ENCODE measurements at regions not wholly inside any gene's neighbourhood (a gene's known extent, or its start where the extent isn't known, plus 50 kb on each side); places are given as distances from the start of the nearest gene placed in this dataset.
A peak's percentile ranks its signal among the peaks of the same experiment; 100 is the strongest.

GRCh38 chr1:233516732-233517131 lies 97.2 kb upstream of the KCNK1 start:
- no peaks in the 10 kb centered on the region for H3K36me3 ChIP-seq (ENCODE audit: low read depth)
- H3K4me3 ChIP-seq: no peak overlapping the region
- no peak for TF ChIP-seq CTCF (IDR thresholded peaks at IDR 0.05)
- ATAC-seq (no peak), DNase-seq (no peak)
- no peaks in the 10 kb centered on the region for H3K9me3 ChIP-seq
- no peaks in the 10 kb centered on the region for H3K4me1 ChIP-seq (ENCODE audit: low read depth)
- intact Hi-C loops (cut with DNase I, micrococcal nuclease): no loop called here

- intact Hi-C loops (cut with DNase I, micrococcal nuclease): no loop called here
- ATAC-seq: peak; percentile 48
Measured at GRCh38 chr1:233518344-233518743, 95.6 kb upstream of the KCNK1 start.

DNA sequence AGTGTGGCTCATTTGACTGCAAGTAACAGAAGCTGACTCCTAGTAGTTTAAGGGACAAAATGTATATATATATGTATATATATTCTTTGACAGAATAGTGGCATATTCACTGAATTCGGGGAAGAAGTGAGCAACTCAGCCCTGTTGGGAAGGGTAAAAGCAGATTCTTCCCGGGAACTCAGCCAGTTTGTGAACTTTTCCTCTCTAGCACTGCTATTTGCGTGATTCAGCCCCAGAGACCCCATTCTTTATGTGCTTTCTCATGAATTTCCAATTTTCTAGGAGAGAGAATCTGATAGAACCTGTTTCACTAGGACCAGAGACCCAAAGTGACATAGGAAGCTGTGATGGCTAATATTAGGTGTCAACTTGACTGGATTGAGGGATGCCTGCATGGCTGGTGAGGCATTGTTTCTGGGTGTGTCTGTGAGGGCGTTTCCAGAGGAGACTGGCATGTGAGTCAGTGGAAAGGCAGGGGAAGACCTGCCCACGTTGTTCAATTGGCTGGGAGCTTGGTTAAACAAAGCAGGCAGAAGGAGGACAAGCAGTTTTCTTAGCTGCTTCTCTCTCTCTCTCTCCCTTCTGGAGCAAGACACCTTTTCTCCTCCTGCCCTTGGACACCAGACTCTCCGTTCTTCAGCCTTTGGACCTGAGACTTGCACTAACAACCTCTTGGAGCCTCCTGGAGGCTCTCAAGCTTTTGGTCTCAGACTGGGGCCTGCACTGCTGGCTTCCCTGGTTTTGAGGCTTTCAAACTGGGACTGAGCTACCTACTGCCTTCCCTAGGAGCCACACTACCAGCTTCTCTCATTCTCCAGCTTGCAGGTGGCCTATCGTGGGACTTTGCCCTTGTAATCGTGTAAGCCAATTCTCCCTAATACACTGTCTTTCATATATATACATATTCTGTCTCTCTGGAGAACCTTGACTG lies 93.4 kb upstream of the KCNK1 start:
- Histone ChIP-seq H3K4me3 (no peak overlapping the region), H3K4me1 (ENCODE audit: low read depth) (no peaks in the 10 kb centered on the region), H3K36me3 (ENCODE audit: low read depth) (no peaks in the 10 kb centered on the region), H3K9me3 (no peaks in the 10 kb centered on the region)
- intact Hi-C loops (cut with DNase I, micrococcal nuclease): no loop called here
- peak; percentile 44 for ATAC-seq
- no peak for TF ChIP-seq CTCF (IDR thresholded peaks at IDR 0.05)
- DNase-seq: no peak

More at GRCh38 chr1:233518344-233518743, 95.6 kb upstream of the KCNK1 start:
- H3K4me3 ChIP-seq: no peak overlapping the region
- no peak for TF ChIP-seq CTCF (IDR thresholded peaks at IDR 0.05)
- peak in 1 of 3 donors; percentile 54 for DNase-seq
- no peaks in the 10 kb centered on the region for H3K9me3 ChIP-seq
- no peaks in the 10 kb centered on the region for H3K36me3 ChIP-seq (ENCODE audit: low read depth)
- H3K4me1 ChIP-seq (ENCODE audit: low read depth): no peaks in the 10 kb centered on the region

- H3K4me1 ChIP-seq (ENCODE audit: low read depth): no peaks in the 10 kb centered on the region
- TF ChIP-seq CTCF (IDR thresholded peaks at IDR 0.05): no peak
- intact Hi-C loops (cut with DNase I, micrococcal nuclease): no loop called here
- no peaks in the 10 kb centered on the region for H3K36me3 ChIP-seq (ENCODE audit: low read depth)
- no peaks in the 10 kb centered on the region for H3K9me3 ChIP-seq
- no peak for ATAC-seq
- H3K4me3 ChIP-seq: no peak overlapping the region
- no peak for DNase-seq
Measured at GRCh38 chr1:233523047-233523446, 90.9 kb upstream of the KCNK1 start.

DNA sequence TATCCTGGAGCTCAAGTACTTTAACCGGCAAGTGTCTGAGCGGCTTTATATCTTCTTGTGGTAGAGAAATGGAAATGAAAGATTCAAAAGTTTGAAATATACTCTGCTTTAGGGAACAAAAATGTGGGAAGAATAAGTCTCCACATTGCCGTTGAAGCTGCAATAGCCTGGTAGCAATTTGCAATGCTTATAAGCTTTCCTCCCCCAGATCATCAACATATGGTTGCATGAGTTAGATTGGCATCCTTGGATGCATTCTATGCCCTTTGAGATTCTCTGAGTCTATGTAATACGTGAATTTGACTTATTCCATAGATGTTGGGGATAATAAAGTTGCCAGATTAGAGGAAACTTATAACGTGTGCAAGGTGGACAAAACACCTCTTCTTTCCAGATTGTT lies 86.1 kb upstream of the KCNK1 start:
- DNase-seq (no peak), ATAC-seq (no peak)
- Histone ChIP-seq H3K9me3 (peaks cover 6% of the 10 kb centered on the region), H3K4me3 (no peak overlapping the region), H3K4me1 (ENCODE audit: low read depth) (no peaks in the 10 kb centered on the region), H3K36me3 (ENCODE audit: low read depth) (no peaks in the 10 kb centered on the region)
- TF ChIP-seq CTCF (IDR thresholded peaks at IDR 0.05): no peak
- intact Hi-C loops (cut with DNase I, micrococcal nuclease): no loop called here
